GM21737 (cell line): ENCODE measurements at regions not wholly inside any gene's neighbourhood (a gene's known extent, or its start where the extent isn't known, plus 50 kb on each side); places are given as distances from the start of the nearest gene placed in this dataset.

Experiments used
- ATAC-seq: cut with Tn5 transposase; IDR thresholded peaks from one replicate; pipeline ENCODE4 v1.9.1; 2021; ENCODE audit warnings: mild to moderate bottlenecking, moderate library complexity; ENCODE audit not compliant: unreplicated experiment

- ATAC-seq = no peak
Observed at GRCh38 chr13:107003911-107004310, 436.0 kb upstream of the ARGLU1 start.

- ATAC-seq = no peak
Observed at GRCh38 chr13:106998664-106999063, 430.7 kb upstream of the ARGLU1 start.

GRCh38 chr13:106997696-106998095, 429.8 kb upstream of the ARGLU1 start:
- no peak for ATAC-seq

GRCh38 chr13:106996867-106997618, 429.1 kb upstream of the ARGLU1 start:
- no peak for ATAC-seq

GRCh38 chr13:106990594-106990993, 422.7 kb upstream of the ARGLU1 start:
- no peak for ATAC-seq

- ATAC-seq = no peak
Observed at GRCh38 chr13:106989876-106990275, 421.9 kb upstream of the ARGLU1 start.

- ATAC-seq = no peak
Observed at GRCh38 chr13:106987427-106987785, 419.5 kb upstream of the ARGLU1 start.

- no peak for ATAC-seq
Observed at GRCh38 chr13:106986687-106987426, 418.9 kb upstream of the ARGLU1 start.

GRCh38 chr13:106986033-106986484, 418.1 kb upstream of the ARGLU1 start:
- no peak for ATAC-seq

- ATAC-seq = no peak
Observed at GRCh38 chr13:106985481-106985880, 417.5 kb upstream of the ARGLU1 start.

GRCh38 chr13:106981051-106981450, 413.1 kb upstream of the ARGLU1 start:
- ATAC-seq = no peak

GRCh38 chr13:106967391-106967790, 399.5 kb upstream of the ARGLU1 start:
- no peak for ATAC-seq

- ATAC-seq = no peak
Observed at GRCh38 chr13:106963151-106963550, 395.2 kb upstream of the ARGLU1 start.

- ATAC-seq = no peak
Observed at GRCh38 chr13:106961651-106962050, 393.7 kb upstream of the ARGLU1 start.

- ATAC-seq = no peak
Observed at GRCh38 chr13:106961216-106961615, 393.3 kb upstream of the ARGLU1 start.

GRCh38 chr13:106958621-106959048, 390.7 kb upstream of the ARGLU1 start:
- no peak for ATAC-seq

- ATAC-seq = no peak
Observed at GRCh38 chr13:106942563-106942962, 374.6 kb upstream of the ARGLU1 start.

GRCh38 chr13:106941779-106942178, 373.8 kb upstream of the ARGLU1 start:
- no peak for ATAC-seq

GRCh38 chr13:106927421-106927820, 359.5 kb upstream of the ARGLU1 start:
- ATAC-seq = no peak

GRCh38 chr13:106922384-106922783, 354.4 kb upstream of the ARGLU1 start:
- ATAC-seq = no peak

GRCh38 chr13:106919638-106920037, 351.7 kb upstream of the ARGLU1 start:
- no peak for ATAC-seq

GRCh38 chr13:106919133-106919532, 351.2 kb upstream of the ARGLU1 start:
- no peak for ATAC-seq
